CD4-positive, alpha-beta T cell (primary cell): ENCODE measurements at regions not wholly inside any gene's neighbourhood (a gene's known extent, or its start where the extent isn't known, plus 50 kb on each side); places are given as distances from the start of the nearest gene placed in this dataset.

Experiments used
- ATAC-seq: fragments of 200-7000 bp; cut with Tn5 transposase; one replicate; pipeline ENCODE4 v1.10.0; 2022; ENCODE audit warnings: mild to moderate bottlenecking; ENCODE audit not compliant: poor library complexity
- CTCF ChIA-PET: fragments of 350-600 bp; sonication (Branson Sonifier 250); formaldehyde crosslinking; loops from one replicate; lab custom pipeline; 2021; ENCODE audit warnings: antibody characterized with exemption, inconsistent platforms; lab: Charles Lee
- POLR2A ChIA-PET: fragments of 350-600 bp; sonication (Branson Sonifier 250); formaldehyde crosslinking; loops from one replicate; lab custom pipeline; 2021; ENCODE audit warnings: antibody characterized with exemption, inconsistent platforms; lab: Charles Lee
- DNase-seq, 14 experiments: peaks; one replicate each; pipeline ENCODE4 v3.0.0-alpha.2; 2013 to 2020; ENCODE audit warnings: mixed read lengths in 2 of 14
- H3K27ac ChIP-seq, 2 donors: one replicate each; pipeline versions ENCODE4 v1.5.1 to v1.7.0; 2013; ENCODE audit warnings: low read length in 2 of 2, low read depth in 1 of 2, mild to moderate bottlenecking in 1 of 2
- H3K27me3 ChIP-seq, 2 experiments: 1 replicate in 1 of 2; 2 replicates in 1 of 2; pipeline versions ENCODE4 v1.6.1 to v1.7.0; 2013; ENCODE audit warnings: low read length in 2 of 2, control low read depth in 1 of 2, mild to moderate bottlenecking in 1 of 2, moderate library complexity in 1 of 2; ENCODE audit not compliant: insufficient read depth in 2 of 2, control insufficient read depth in 1 of 2
- H3K36me3 ChIP-seq: one replicate; pipeline ENCODE4 v1.6.1; 2013; ENCODE audit warnings: low read length, control low read depth; ENCODE audit not compliant: insufficient read depth
- H3K4me1 ChIP-seq: one replicate; pipeline ENCODE4 v1.6.1; 2013; ENCODE audit warnings: low read length, control low read depth; ENCODE audit not compliant: insufficient read depth
- H3K4me3 ChIP-seq: one replicate; pipeline ENCODE4 v1.5.1; 2013; ENCODE audit warnings: mild to moderate bottlenecking, low read length, moderate library complexity
- H3K9me3 ChIP-seq, 2 experiments: 1 replicate in 1 of 2; 2 replicates in 1 of 2; pipeline versions ENCODE4 v1.6.1 to v1.7.0; 2013; ENCODE audit warnings: low read length in 2 of 2, mild to moderate bottlenecking in 2 of 2, control low read depth in 1 of 2, moderate library complexity in 1 of 2; ENCODE audit not compliant: control insufficient read depth in 1 of 2, insufficient read depth in 1 of 2
- H3K27ac Mint-ChIP-seq: one replicate; pipeline ENCODE4 v1.8.0; 2020; ENCODE audit warnings: mixed read lengths
- H3K27me3 Mint-ChIP-seq: one replicate; pipeline ENCODE4 v1.8.0; 2021; ENCODE audit warnings: mixed read lengths
- H3K36me3 Mint-ChIP-seq: one replicate; pipeline ENCODE4 v1.8.0; 2021; ENCODE audit warnings: low read depth, mixed read lengths
- H3K4me1 Mint-ChIP-seq: one replicate; pipeline ENCODE4 v1.8.0; 2021; ENCODE audit warnings: low read depth, mixed read lengths
- H3K4me3 Mint-ChIP-seq: one replicate; pipeline ENCODE4 v1.8.0; 2020; ENCODE audit warnings: mild to moderate bottlenecking, mixed read lengths
- H3K9me3 Mint-ChIP-seq: one replicate; pipeline ENCODE4 v1.8.0; 2020; ENCODE audit warnings: mixed read lengths
- CTCF ChIP-seq: fragments of 200-600 bp; IDR thresholded peaks from one replicate; pipeline ENCODE4 v1.8.0; 2022; ENCODE audit warnings: antibody characterized with exemption, mild to moderate bottlenecking
- intact Hi-C, 2 experiments: fragments of 100-400 bp; cut with DNase I in 1 of 2; cut with micrococcal nuclease in 1 of 2; formaldehyde crosslinking; loops; one replicate each; pipeline versions ENCODE4 v1.15.1 to v1.9.0; 2023 to 2025; cut with DNase I, micrococcal nuclease

GRCh38 chr6:23752414-23752813 is 373.6 kb upstream of the NRSN1 start:
- CTCF ChIA-PET: no interaction called here
- H3K36me3 ChIP-seq: no peaks in the 10 kb centered on the region
- POLR2A ChIA-PET: no interaction called here
- H3K4me1 ChIP-seq: no peaks in the 10 kb centered on the region
- no peak overlapping the region for H3K27ac ChIP-seq
- no peak for DNase-seq
- H3K9me3 ChIP-seq: no peaks in the 10 kb centered on the region
- intact Hi-C loops: no loop called here
- H3K27me3 Mint-ChIP-seq: peaks cover 4% of the 10 kb centered on the region
- H3K36me3 Mint-ChIP-seq: no peaks in the 10 kb centered on the region
- no peak for TF ChIP-seq CTCF
- no peaks in the 10 kb centered on the region for H3K4me1 Mint-ChIP-seq
- H3K4me3 ChIP-seq: no peak overlapping the region
- H3K9me3 Mint-ChIP-seq: no peaks in the 10 kb centered on the region
- H3K27me3 ChIP-seq: no peaks in the 10 kb centered on the region
- no peak overlapping the region for H3K27ac Mint-ChIP-seq
- ATAC-seq: no peak
- no peak overlapping the region for H3K4me3 Mint-ChIP-seq

GRCh38 chr6:23754197-23754596 is 371.8 kb upstream of the NRSN1 start:
- Mint-ChIP-seq H3K27me3 (peaks cover 4% of the 10 kb centered on the region), H3K9me3 (no peaks in the 10 kb centered on the region)
- no peaks in the 10 kb centered on the region for H3K9me3 ChIP-seq

DNA sequence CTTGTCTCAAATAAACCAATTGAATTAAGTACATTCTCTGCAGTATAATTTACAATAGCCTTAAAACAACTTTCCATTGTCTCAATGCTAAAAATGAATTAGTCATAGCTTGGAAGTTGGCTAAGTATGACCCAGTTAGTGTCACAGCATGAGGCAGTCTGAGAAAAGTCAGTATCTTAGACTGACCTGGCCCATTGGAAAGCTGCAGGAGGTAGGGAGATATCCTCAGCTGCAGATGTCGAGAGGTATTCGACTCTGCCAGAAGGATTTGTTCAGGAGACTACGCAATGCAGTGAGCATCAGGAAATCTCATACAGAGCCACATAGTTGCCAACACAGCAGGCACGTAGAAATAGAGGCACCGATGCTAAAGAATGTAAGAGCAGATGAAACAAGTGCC is 350.9 kb upstream of the NRSN1 start:
- no peaks in the 10 kb centered on the region for H3K4me1 Mint-ChIP-seq
- CTCF ChIA-PET: no interaction called here

More at GRCh38 chr6:23754197-23754596, 371.8 kb upstream of the NRSN1 start:
- Mint-ChIP-seq H3K27ac (no peak overlapping the region), H3K4me1 (no peaks in the 10 kb centered on the region), H3K36me3 (no peaks in the 10 kb centered on the region), H3K4me3 (no peak overlapping the region)
- ChIA-PET CTCF (no interaction called here), POLR2A (no interaction called here)
- ATAC-seq: no peak
- H3K4me3 ChIP-seq: no peak overlapping the region
- no peaks in the 10 kb centered on the region for H3K27me3 ChIP-seq
- TF ChIP-seq CTCF: no peak
- intact Hi-C loops: no loop called here
- no peak overlapping the region for H3K27ac ChIP-seq
- H3K4me1 ChIP-seq: no peaks in the 10 kb centered on the region
- DNase-seq: no peak
- no peaks in the 10 kb centered on the region for H3K36me3 ChIP-seq

More for the DNA sequence above, 350.9 kb upstream of the NRSN1 start:
- peaks cover 1% of the 10 kb centered on the region for H3K9me3 Mint-ChIP-seq
- no peaks in the 10 kb centered on the region for H3K27me3 Mint-ChIP-seq
- H3K27ac ChIP-seq: no peak overlapping the region
- no peaks in the 10 kb centered on the region for H3K9me3 ChIP-seq
- intact Hi-C loops: no loop called here
- H3K4me3 Mint-ChIP-seq: no peak overlapping the region
- H3K4me1 ChIP-seq: no peaks in the 10 kb centered on the region
- H3K36me3 Mint-ChIP-seq: no peaks in the 10 kb centered on the region
- H3K36me3 ChIP-seq: no peaks in the 10 kb centered on the region
- H3K4me3 ChIP-seq: no peak overlapping the region
- TF ChIP-seq CTCF: no peak
- DNase-seq (no peak), ATAC-seq (no peak)
- no peak overlapping the region for H3K27ac Mint-ChIP-seq
- POLR2A ChIA-PET: no interaction called here
- H3K27me3 ChIP-seq: no peaks in the 10 kb centered on the region
